Neural cell (in vitro differentiated cells): ENCODE measurements at regions not wholly inside any gene's neighbourhood (a gene's known extent, or its start where the extent isn't known, plus 50 kb on each side); places are given as distances from the start of the nearest gene placed in this dataset.

ENCODE experiments used
- H2AFZ ChIP-seq: fragments of 200-600, 300-800 bp; sonication (generic), shearing (Covaris generic); 2 replicates; pipeline ENCODE4 v1.6.0; 2014; ENCODE audit warnings: low read depth, mild to moderate bottlenecking, antibody characterized with exemption, low read length, moderate library complexity
- H3F3A ChIP-seq: fragments of 200-600 bp; shearing (Covaris generic); 2 replicates; pipeline ENCODE4 v1.6.1; 2016; ENCODE audit warnings: mild to moderate bottlenecking, moderate library complexity, mixed read lengths, antibody characterized with exemption, low read length; ENCODE audit not compliant: insufficient read depth, poor library complexity, severe bottlenecking
- H3K27ac ChIP-seq: fragments of 200-600, 300-800 bp; sonication (generic), shearing (Covaris generic); 2 replicates; pipeline ENCODE4 v1.5.1; 2014; ENCODE audit warnings: mild to moderate bottlenecking, low read length, moderate library complexity
- H3K27me3 ChIP-seq: fragments of 300-800, 200-600 bp; sonication (generic), shearing (Covaris generic); 2 replicates; pipeline ENCODE4 v1.6.0; 2014; ENCODE audit warnings: mild to moderate bottlenecking, low read depth, low read length, moderate library complexity; ENCODE audit not compliant: insufficient read depth
- H3K36me3 ChIP-seq: fragments of 300-800, 200-600 bp; sonication (generic), shearing (Covaris generic); 2 replicates; pipeline ENCODE4 v1.5.1; 2014; ENCODE audit warnings: mild to moderate bottlenecking, antibody characterized with exemption, low read length, moderate library complexity; ENCODE audit not compliant: insufficient read depth
- H3K4me2 ChIP-seq: fragments of 300-800, 200-600 bp; sonication (generic), shearing (Covaris generic); 2 replicates; pipeline ENCODE4 v1.6.0; 2014; ENCODE audit warnings: mild to moderate bottlenecking, low read length
- H3K4me3 ChIP-seq: fragments of 300-800, 200-600 bp; sonication (generic), shearing (Covaris generic); 2 replicates; pipeline ENCODE4 v1.5.1; 2014; ENCODE audit warnings: mild to moderate bottlenecking, low read length, moderate library complexity
- H3K79me2 ChIP-seq: fragments of 200-600 bp; shearing (Covaris generic); replicated peaks from 2 replicates; pipeline ENCODE4 v1.6.0; 2014; ENCODE audit warnings: mild to moderate bottlenecking, low read length, moderate library complexity; ENCODE audit not compliant: insufficient read depth
- H3K9ac ChIP-seq: fragments of 300-800, 200-600 bp; sonication (generic), shearing (Covaris generic); 2 replicates; pipeline ENCODE4 v1.6.1; 2016; ENCODE audit warnings: mild to moderate bottlenecking, low read length, mixed read lengths
- H3K9me2 ChIP-seq: fragments of 200-600 bp; shearing (Covaris generic); 2 replicates; pipeline ENCODE4 v1.6.1; 2016; ENCODE audit warnings: mild to moderate bottlenecking, low read length, mixed read lengths; ENCODE audit not compliant: insufficient read depth
- H3K9me3 ChIP-seq: fragments of 200-600, 300-800 bp; sonication (generic), shearing (Covaris generic); 2 replicates; pipeline ENCODE4 v1.6.1; 2016; ENCODE audit warnings: mild to moderate bottlenecking, mixed run types, low read length, moderate library complexity, mixed read lengths
- H4K20me1 ChIP-seq: fragments of 200-600 bp; shearing (Covaris generic); 2 replicates; pipeline ENCODE4 v1.6.1; 2016; ENCODE audit warnings: mild to moderate bottlenecking, mixed run types; ENCODE audit not compliant: insufficient read depth
- EP300 ChIP-seq: fragments of 450-650 bp; conservative IDR thresholded peaks from 2 replicates; pipeline ENCODE4 v1.6.1; 2014; ENCODE audit warnings: antibody characterized with exemption, mild to moderate bottlenecking, moderate library complexity; ENCODE audit not compliant: poor library complexity, severe bottlenecking
- EZH2 ChIP-seq: fragments of 200-600, 300-800 bp; shearing (Covaris generic), sonication (generic); IDR thresholded peaks from 2 replicates; pipeline ENCODE4 v1.6.1; 2014; ENCODE audit warnings: antibody characterized with exemption, low read length, borderline replicate concordance, mild to moderate bottlenecking; ENCODE audit not compliant: insufficient read depth, poor library complexity, severe bottlenecking
- MXI1 ChIP-seq: fragments of 450-650 bp; conservative IDR thresholded peaks from 2 replicates; pipeline ENCODE4 v1.6.1; 2014; ENCODE audit warnings: antibody characterized with exemption, mild to moderate bottlenecking; ENCODE audit not compliant: poor library complexity, severe bottlenecking
- POLR2AphosphoS5 ChIP-seq: IDR thresholded peaks from 2 replicates; pipeline ENCODE4 v1.6.1; 2012
- RAD21 ChIP-seq: fragments of 450-650 bp; conservative IDR thresholded peaks from 2 replicates; pipeline ENCODE4 v1.6.1; 2014; ENCODE audit warnings: antibody characterized with exemption, mild to moderate bottlenecking, moderate library complexity
- REST ChIP-seq: IDR thresholded peaks from 2 replicates; pipeline ENCODE4 v1.6.1; 2012; ENCODE audit warnings: borderline replicate concordance
- SMC3 ChIP-seq: fragments of 450-650 bp; conservative IDR thresholded peaks from 2 replicates; pipeline ENCODE4 v1.6.1; 2014; ENCODE audit warnings: antibody characterized with exemption, mild to moderate bottlenecking, moderate library complexity; ENCODE audit not compliant: poor library complexity
- TAF1 ChIP-seq: IDR thresholded peaks from 2 replicates; pipeline ENCODE4 v1.6.1; 2012; ENCODE audit warnings: low read depth
- TF ChIP-seq, protein P1 (sequence below): fragments of 450-650 bp; IDR thresholded peaks from 2 replicates; pipeline ENCODE4 v1.5.1; 2014; ENCODE audit warnings: antibody characterized with exemption, mild to moderate bottlenecking, moderate library complexity; ENCODE audit not compliant: poor library complexity, severe bottlenecking

DNA sequence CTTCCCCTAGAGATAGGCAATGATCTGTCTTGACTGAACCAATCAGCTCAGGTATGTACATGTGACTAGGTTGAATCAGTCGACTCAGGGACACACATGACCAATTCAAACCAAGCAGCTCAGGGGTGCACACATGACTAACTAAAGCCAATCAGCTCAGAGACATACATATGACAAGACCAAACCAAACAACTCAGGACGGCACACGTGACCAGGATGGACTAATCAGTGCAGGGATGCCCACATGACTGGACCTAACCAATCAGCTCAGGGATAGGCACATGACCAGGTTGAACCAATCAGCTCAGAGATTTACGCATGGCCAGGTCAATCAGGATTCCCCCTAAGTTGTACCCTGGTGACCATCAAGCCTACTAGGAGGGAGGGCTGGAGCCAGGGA is 310.3 kb downstream of the CDH26 start:
- Histone ChIP-seq H3K9me2 (no peaks in the 10 kb centered on the region), H3K27ac (no peak overlapping the region), H3K4me2 (no peak overlapping the region), H3K27me3 (no peaks in the 10 kb centered on the region), H3K4me3 (no peak overlapping the region), H3K79me2 (no peaks in the 10 kb centered on the region), H3K9ac (no peak overlapping the region), H3F3A (no peaks in the 10 kb centered on the region), H3K9me3 (no peaks in the 10 kb centered on the region), H3K36me3 (no peaks in the 10 kb centered on the region), H2AFZ (no peak overlapping the region), H4K20me1 (no peaks in the 10 kb centered on the region)
- TF ChIP-seq SMC3 (no peak), EP300 (no peak), POLR2AphosphoS5 (no peak), REST (no peak), MXI1 (no peak), EZH2 (no peak), RAD21 (no peak), TAF1 (no peak)
- TF ChIP-seq, protein P1, sequence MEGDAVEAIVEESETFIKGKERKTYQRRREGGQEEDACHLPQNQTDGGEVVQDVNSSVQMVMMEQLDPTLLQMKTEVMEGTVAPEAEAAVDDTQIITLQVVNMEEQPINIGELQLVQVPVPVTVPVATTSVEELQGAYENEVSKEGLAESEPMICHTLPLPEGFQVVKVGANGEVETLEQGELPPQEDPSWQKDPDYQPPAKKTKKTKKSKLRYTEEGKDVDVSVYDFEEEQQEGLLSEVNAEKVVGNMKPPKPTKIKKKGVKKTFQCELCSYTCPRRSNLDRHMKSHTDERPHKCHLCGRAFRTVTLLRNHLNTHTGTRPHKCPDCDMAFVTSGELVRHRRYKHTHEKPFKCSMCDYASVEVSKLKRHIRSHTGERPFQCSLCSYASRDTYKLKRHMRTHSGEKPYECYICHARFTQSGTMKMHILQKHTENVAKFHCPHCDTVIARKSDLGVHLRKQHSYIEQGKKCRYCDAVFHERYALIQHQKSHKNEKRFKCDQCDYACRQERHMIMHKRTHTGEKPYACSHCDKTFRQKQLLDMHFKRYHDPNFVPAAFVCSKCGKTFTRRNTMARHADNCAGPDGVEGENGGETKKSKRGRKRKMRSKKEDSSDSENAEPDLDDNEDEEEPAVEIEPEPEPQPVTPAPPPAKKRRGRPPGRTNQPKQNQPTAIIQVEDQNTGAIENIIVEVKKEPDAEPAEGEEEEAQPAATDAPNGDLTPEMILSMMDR: no peak

DNA sequence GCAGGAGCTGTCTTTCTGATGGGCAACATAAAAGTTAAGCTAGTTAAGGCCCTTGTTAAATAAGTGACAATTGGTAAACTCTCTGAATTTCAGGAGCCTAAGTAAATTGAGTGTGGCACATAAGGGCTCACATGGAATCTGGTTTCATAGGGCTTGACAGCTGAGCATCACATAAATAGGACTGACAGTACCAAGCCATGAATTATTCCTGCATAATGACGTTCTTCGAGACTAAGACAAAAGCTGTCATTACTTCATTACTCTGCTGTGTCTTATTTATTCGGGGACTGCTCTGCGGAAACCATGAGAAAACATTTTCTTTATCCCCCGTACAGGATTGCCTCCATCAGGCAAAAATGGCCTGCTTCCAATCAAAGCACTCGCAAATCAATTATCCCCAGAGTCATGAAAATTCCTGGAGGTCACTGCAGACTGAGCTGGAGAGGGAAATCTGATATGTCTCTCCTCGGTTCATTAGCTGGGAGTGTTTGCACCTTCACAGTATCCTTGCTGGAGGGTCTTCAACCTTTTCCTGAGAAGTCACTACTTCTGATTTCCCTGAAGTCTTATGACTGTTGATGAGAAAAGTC is 311.4 kb downstream of the CDH26 start:
- Histone ChIP-seq H3F3A (no peaks in the 10 kb centered on the region), H3K9me2 (no peaks in the 10 kb centered on the region), H3K4me3 (peak overlapping the region; percentile 8), H3K79me2 (no peaks in the 10 kb centered on the region), H3K27me3 (no peaks in the 10 kb centered on the region), H3K9me3 (no peaks in the 10 kb centered on the region), H3K27ac (peak overlapping the region; percentile 61), H4K20me1 (no peaks in the 10 kb centered on the region), H2AFZ (no peak overlapping the region), H3K36me3 (no peaks in the 10 kb centered on the region), H3K4me2 (no peak overlapping the region), H3K9ac (peak overlapping the region; percentile 29)
- no peak for TF ChIP-seq POLR2AphosphoS5
- TF ChIP-seq EP300: peak; percentile 50

DNA sequence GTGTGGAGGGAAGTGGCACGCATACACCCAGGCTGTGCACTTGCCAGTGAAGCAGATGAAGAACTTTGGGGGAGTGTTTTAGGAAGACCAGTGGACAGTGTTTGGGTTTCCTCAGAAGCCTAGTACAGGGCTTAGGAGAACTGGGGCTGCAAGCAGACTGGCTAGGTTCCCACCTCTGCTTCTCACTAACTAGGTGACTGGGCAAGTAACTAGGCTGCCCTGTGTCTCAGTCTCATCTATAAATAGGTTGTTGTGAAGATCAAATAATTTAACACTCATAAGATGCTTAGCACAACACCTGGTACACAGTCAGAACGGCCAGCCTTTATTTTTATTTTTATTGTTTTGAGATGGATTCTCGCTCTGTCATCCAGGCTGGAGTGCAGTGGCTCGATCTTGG is 312.1 kb downstream of the CDH26 start:
- no peaks in the 10 kb centered on the region for H4K20me1 ChIP-seq
- H3K4me3 ChIP-seq: no peak overlapping the region
- no peaks in the 10 kb centered on the region for H3K79me2 ChIP-seq
- no peak for TF ChIP-seq REST
- TF ChIP-seq TAF1: no peak
- TF ChIP-seq EZH2: no peak
- no peak for TF ChIP-seq EP300
- no peak for TF ChIP-seq RAD21
- TF ChIP-seq SMC3: no peak
- TF ChIP-seq, protein P1: no peak
- TF ChIP-seq MXI1: no peak
- no peak for TF ChIP-seq POLR2AphosphoS5
- H3K36me3 ChIP-seq: no peaks in the 10 kb centered on the region
- H3F3A ChIP-seq: no peaks in the 10 kb centered on the region
- no peaks in the 10 kb centered on the region for H3K9me3 ChIP-seq
- peak overlapping the region; percentile 61 for H3K27ac ChIP-seq
- no peak overlapping the region for H3K4me2 ChIP-seq
- peak overlapping the region; percentile 29 for H3K9ac ChIP-seq
- H2AFZ ChIP-seq: no peak overlapping the region
- H3K9me2 ChIP-seq: no peaks in the 10 kb centered on the region
- no peaks in the 10 kb centered on the region for H3K27me3 ChIP-seq
